H9 (cell line): ENCODE measurements at regions not wholly inside any gene's neighbourhood (a gene's known extent, or its start where the extent isn't known, plus 50 kb on each side); places are given as distances from the start of the nearest gene placed in this dataset.

Experiments used
- DNase-seq: peaks from one replicate; pipeline ENCODE4 v3.0.0-alpha.2; 2017
- H2AFZ ChIP-seq: one replicate; pipeline ENCODE4 v1.6.1; 2013; ENCODE audit warnings: mild to moderate bottlenecking, low read length, control low read depth, moderate library complexity
- H2AK5ac ChIP-seq: 2 replicates; pipeline ENCODE4 v1.6.1; 2013; ENCODE audit warnings: low read length, control low read depth, mixed read lengths; ENCODE audit not compliant: insufficient read length
- H2BK120ac ChIP-seq: one replicate; pipeline ENCODE4 v1.6.1; 2013; ENCODE audit warnings: low read depth, mild to moderate bottlenecking, low read length, control low read depth, inconsistent platforms; ENCODE audit not compliant: poor library complexity, severe bottlenecking
- H2BK12ac ChIP-seq: 2 replicates; pipeline ENCODE4 v1.6.1; 2013; ENCODE audit warnings: low read length, control low read depth, mixed read lengths, low read depth; ENCODE audit not compliant: insufficient read length
- H2BK15ac ChIP-seq: 2 replicates; pipeline ENCODE4 v1.6.1; 2013; ENCODE audit warnings: low read depth, low read length, control low read depth
- H2BK20ac ChIP-seq: one replicate; pipeline ENCODE4 v1.6.1; 2013; ENCODE audit warnings: low read depth, mild to moderate bottlenecking, low read length, control low read depth, inconsistent platforms; ENCODE audit not compliant: poor library complexity, severe bottlenecking
- H2BK5ac ChIP-seq: 2 replicates; pipeline ENCODE4 v1.6.1; 2013; ENCODE audit warnings: low read length, control low read depth, mixed read lengths; ENCODE audit not compliant: insufficient read length
- H3K14ac ChIP-seq: 2 replicates; pipeline ENCODE4 v1.6.1; 2013; ENCODE audit warnings: low read length, control low read depth; ENCODE audit not compliant: insufficient read depth
- H3K18ac ChIP-seq: 2 replicates; pipeline ENCODE4 v1.6.1; 2013; ENCODE audit warnings: low read depth, mild to moderate bottlenecking, mixed read lengths, low read length, control low read depth; ENCODE audit not compliant: insufficient read length
- H3K23ac ChIP-seq: 2 replicates; pipeline ENCODE4 v1.6.1; 2013; ENCODE audit warnings: low read length, control low read depth, mixed read lengths, low read depth; ENCODE audit not compliant: insufficient read length
- H3K23me2 ChIP-seq: 2 replicates; pipeline ENCODE4 v1.6.1; 2013; ENCODE audit warnings: low read depth, mild to moderate bottlenecking, mixed read lengths, low read length, control low read depth; ENCODE audit not compliant: insufficient read length, poor library complexity, severe bottlenecking
- H3K27ac ChIP-seq: 2 replicates; pipeline ENCODE4 v1.5.1; 2013; ENCODE audit warnings: low read length, control low read depth, mixed read lengths, low read depth; ENCODE audit not compliant: insufficient read length
- H3K27me3 ChIP-seq: 2 replicates; pipeline ENCODE4 v1.6.1; 2013; ENCODE audit warnings: low read length, control low read depth, inconsistent platforms; ENCODE audit not compliant: insufficient read depth
- H3K4ac ChIP-seq: 2 replicates; pipeline ENCODE4 v1.6.1; 2013; ENCODE audit warnings: low read depth, mild to moderate bottlenecking, control low read depth, inconsistent platforms, low read length, moderate library complexity
- H3K4me1 ChIP-seq: 2 replicates; pipeline ENCODE4 v1.6.1; 2013; ENCODE audit warnings: low read length, control low read depth, inconsistent platforms; ENCODE audit not compliant: insufficient read depth
- H3K4me2 ChIP-seq: 2 replicates; pipeline ENCODE4 v1.6.1; 2013; ENCODE audit warnings: low read length, control low read depth, mixed read lengths; ENCODE audit not compliant: insufficient read length, insufficient read depth
- H3K56ac ChIP-seq: 2 replicates; pipeline ENCODE4 v1.6.1; 2013; ENCODE audit warnings: low read depth, mild to moderate bottlenecking, mixed read lengths, low read length, control low read depth; ENCODE audit not compliant: insufficient read length
- H3K79me1 ChIP-seq: 2 replicates; pipeline ENCODE4 v1.6.1; 2013; ENCODE audit warnings: low read depth, mild to moderate bottlenecking, moderate library complexity, low read length, control low read depth, inconsistent platforms; ENCODE audit not compliant: insufficient read depth, poor library complexity, severe bottlenecking
- H3K79me2 ChIP-seq: 2 replicates; pipeline ENCODE4 v1.6.1; 2013; ENCODE audit warnings: low read length, control low read depth, inconsistent platforms; ENCODE audit not compliant: insufficient read depth
- H3K9ac ChIP-seq: 2 replicates; pipeline ENCODE4 v1.6.1; 2013; ENCODE audit warnings: low read length, control low read depth, mixed read lengths; ENCODE audit not compliant: insufficient read length; ENCODE audit errors: extremely low read depth
- H3K9me3 ChIP-seq: one replicate; pipeline ENCODE4 v1.6.1; 2013; ENCODE audit warnings: low read depth, low read length, inconsistent platforms; ENCODE audit not compliant: control insufficient read depth
- H3T11ph ChIP-seq: one replicate; pipeline ENCODE4 v1.6.1; 2013; ENCODE audit warnings: mild to moderate bottlenecking, low read length, control low read depth, inconsistent platforms
- H4K20me1 ChIP-seq: one replicate; pipeline ENCODE4 v1.6.1; 2013; ENCODE audit not compliant: control insufficient read depth, insufficient read length, insufficient read depth
- H4K5ac ChIP-seq: 2 replicates; pipeline ENCODE4 v1.6.1; 2013; ENCODE audit warnings: low read depth, mild to moderate bottlenecking, mixed read lengths, low read length, control low read depth; ENCODE audit not compliant: insufficient read length
- H4K8ac ChIP-seq: replicated peaks from 2 replicates; pipeline ENCODE4 v1.6.1; 2013; ENCODE audit warnings: low read length, control low read depth, mixed read lengths, low read depth; ENCODE audit not compliant: insufficient read length
- H4K91ac ChIP-seq: 2 replicates; pipeline ENCODE4 v1.6.1; 2013; ENCODE audit warnings: low read depth, mild to moderate bottlenecking, moderate library complexity, mixed read lengths, low read length, control low read depth; ENCODE audit not compliant: insufficient read length
- H3K27ac Mint-ChIP-seq, 3 experiments: 2 replicates in 2 of 3; 3 replicates in 1 of 3; pipeline ENCODE4 v1.8.0; 2020 to 2021; ENCODE audit warnings: mixed read lengths in 3 of 3, mild to moderate bottlenecking in 1 of 3, moderate library complexity in 1 of 3
- H3K27me3 Mint-ChIP-seq: 2 replicates; pipeline ENCODE4 v1.8.0; 2021; ENCODE audit warnings: low read depth, mild to moderate bottlenecking, moderate library complexity, mixed read lengths
- H3K36me3 Mint-ChIP-seq, 3 experiments: 2 replicates in 2 of 3; 3 replicates in 1 of 3; pipeline ENCODE4 v1.8.0; 2020 to 2021; ENCODE audit warnings: low read depth in 3 of 3, mixed read lengths in 3 of 3; ENCODE audit not compliant: insufficient read depth in 1 of 3
- H3K4me1 Mint-ChIP-seq, 2 experiments: 2 replicates each; pipeline ENCODE4 v1.8.0; 2020; ENCODE audit warnings: mixed read lengths in 2 of 2
- H3K4me3 Mint-ChIP-seq, 2 experiments: 2 replicates in 1 of 2; 3 replicates in 1 of 2; pipeline ENCODE4 v1.8.0; 2020 to 2021; ENCODE audit warnings: mild to moderate bottlenecking in 2 of 2, mixed read lengths in 2 of 2, moderate library complexity in 1 of 2
- H3K9me3 Mint-ChIP-seq, 2 experiments: 2 replicates in 1 of 2; 3 replicates in 1 of 2; pipeline ENCODE4 v1.8.0; 2020; ENCODE audit warnings: mild to moderate bottlenecking in 2 of 2, mixed read lengths in 2 of 2, moderate library complexity in 1 of 2
- CTCF ChIP-seq: fragments of 200-600 bp; sonication (generic); conservative IDR thresholded peaks from 3 replicates; pipeline ENCODE4 v1.8.0; 2021; ENCODE audit warnings: antibody characterized with exemption, mild to moderate bottlenecking
- WGBS: extraction: QIAGEN DNeasy Blood & Tissue Kit; methylation state at CpG from one replicate; pipeline ENCODE4 v1.1.7; 2013; ENCODE audit warnings: missing lambda C conversion rate, low lambda C conversion rate, mixed read lengths; ENCODE audit not compliant: insufficient read length; ENCODE audit errors: extremely low coverage; 5-methylcytosine and 5-hydroxymethylcytosine counted together

- Histone ChIP-seq H3K4ac (no peak overlapping the region), H2AFZ (no peak overlapping the region), H3K23me2 (no peaks in the 10 kb centered on the region), H2BK120ac (no peak overlapping the region), H3K79me1 (no peaks in the 10 kb centered on the region), H2BK12ac (no peak overlapping the region), H4K8ac (no peak overlapping the region), H3K4me1 (no peaks in the 10 kb centered on the region), H3T11ph (no peak overlapping the region), H4K5ac (no peak overlapping the region), H3K9me3 (no peaks in the 10 kb centered on the region), H3K23ac (no peak overlapping the region), H3K27ac (no peak overlapping the region), H3K4me2 (no peak overlapping the region), H3K9ac (no peak overlapping the region), H3K14ac (no peak overlapping the region), H3K56ac (no peak overlapping the region), H4K20me1 (no peaks in the 10 kb centered on the region), H3K27me3 (no peaks in the 10 kb centered on the region), H2BK20ac (no peak overlapping the region), H3K18ac (no peak overlapping the region), H2BK15ac (no peak overlapping the region), H3K79me2 (no peaks in the 10 kb centered on the region), H2AK5ac (no peak overlapping the region), H2BK5ac (no peak overlapping the region), H4K91ac (no peak overlapping the region)
- DNase-seq: no peak
- H3K4me1 Mint-ChIP-seq: peaks cover 5 to 9% of the 10 kb centered on the region in 2 experiments
- no peak overlapping the region for H3K27ac Mint-ChIP-seq
- WGBS: no CpG with 5 or more reads among the region's 1 CpG
- H3K9me3 Mint-ChIP-seq: peaks cover 0 to 2% of the 10 kb centered on the region in 2 experiments; a peak in 1 of 5 replicates
- no peak overlapping the region for H3K4me3 Mint-ChIP-seq
- peaks cover 21% of the 10 kb centered on the region for H3K27me3 Mint-ChIP-seq
- TF ChIP-seq CTCF: no peak
- H3K36me3 Mint-ChIP-seq: no peaks in the 10 kb centered on the region
Measured at GRCh38 chr1:90798344-90798743, 81.2 kb upstream of the BARHL2 start.
